HG03095 (cell line): ENCODE measurements at regions not wholly inside any gene's neighbourhood (a gene's known extent, or its start where the extent isn't known, plus 50 kb on each side); places are given as distances from the start of the nearest gene placed in this dataset.
A peak's percentile ranks its signal among the peaks of the same experiment; 100 is the strongest.
"Not testable (repeated sequence)": the region's sequence is repeated elsewhere in the genome, so short reads cannot be mapped to it uniquely, and the experiment has no call there.

Source experiments
- ATAC-seq: cut with Tn5 transposase; IDR thresholded peaks from one replicate; pipeline ENCODE4 v1.9.1; 2021; ENCODE audit warnings: moderate library complexity; ENCODE audit not compliant: unreplicated experiment

GRCh38 chr14:65153101-65153500 is 50.8 kb upstream of the MAX start:
- ATAC-seq, result no peak

DNA sequence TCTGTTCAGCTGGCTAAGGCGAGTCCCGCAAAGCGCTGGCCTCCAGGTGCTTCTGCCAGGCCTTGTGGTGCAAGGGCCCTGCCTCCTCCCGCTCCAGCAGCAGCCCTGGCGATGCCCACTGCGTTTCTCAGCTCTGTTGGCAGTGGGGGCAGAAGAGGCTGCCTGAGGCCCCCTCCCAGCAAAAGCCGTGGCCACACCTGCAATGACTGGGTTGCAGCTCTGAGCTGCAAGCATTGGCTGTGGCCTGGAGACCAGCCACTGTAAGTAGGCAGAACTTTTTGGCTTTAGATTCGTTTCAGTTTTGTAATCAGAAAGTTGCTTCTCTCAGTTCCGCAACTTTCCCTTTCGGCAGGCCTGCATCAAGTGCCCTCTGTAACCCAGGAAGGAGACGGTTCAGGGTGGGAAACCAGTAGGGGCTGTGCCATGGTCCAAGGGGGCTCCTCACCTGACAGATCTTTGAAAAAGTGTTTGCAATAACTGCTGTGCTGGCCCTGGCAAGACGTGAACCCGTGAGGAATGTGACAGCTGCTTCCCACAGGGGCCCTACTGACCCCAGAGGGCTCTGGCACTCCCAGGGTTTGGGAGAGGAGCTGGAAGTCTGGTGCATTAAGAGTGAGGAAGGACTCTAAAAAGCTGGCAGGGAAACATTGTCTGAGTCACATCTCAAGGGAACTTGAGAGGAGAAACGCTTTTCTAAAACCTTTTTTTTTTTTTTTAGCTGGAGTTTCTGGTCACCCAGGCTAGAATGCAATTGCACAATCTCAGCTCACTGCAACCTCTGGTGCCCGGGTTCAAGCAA is 54.5 kb upstream of the MAX start:
- ATAC-seq, result peak; percentile 60

DNA sequence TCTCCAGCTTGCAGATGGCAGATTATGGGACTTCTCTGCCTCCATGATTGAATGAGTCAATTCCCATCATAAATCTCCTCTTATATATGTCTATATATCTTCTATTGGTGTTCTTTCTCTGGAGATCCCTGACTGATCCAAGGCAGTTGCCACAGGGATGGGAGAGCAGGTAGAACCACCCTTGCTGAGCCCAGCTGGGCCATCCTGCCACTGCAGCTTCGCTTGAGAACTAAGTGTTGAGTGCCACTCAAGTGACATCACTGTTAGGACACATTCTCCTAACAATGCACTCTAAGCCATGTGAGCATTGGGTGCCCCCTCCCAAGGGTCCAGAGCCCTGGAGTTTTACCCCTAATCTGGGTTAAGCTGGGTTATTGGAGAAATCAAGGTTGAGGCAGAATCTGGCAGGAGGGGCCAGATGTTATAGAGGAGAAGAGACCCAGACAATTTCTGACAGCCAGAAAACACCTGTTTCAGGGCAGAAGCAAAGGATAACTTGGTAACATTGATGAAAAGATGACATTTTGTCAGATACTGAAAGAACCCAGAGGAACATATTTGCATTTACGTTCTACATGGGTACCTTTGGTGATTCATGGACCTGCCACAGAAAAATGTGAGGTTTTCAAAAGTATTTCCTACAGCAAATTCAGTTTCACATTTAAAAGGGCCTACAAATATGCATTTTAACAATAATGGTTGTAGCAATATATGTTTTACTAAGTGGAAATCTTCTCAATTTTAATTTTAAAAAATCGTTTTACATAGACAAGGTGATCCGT is 57.2 kb upstream of the MAX start:
- ATAC-seq, result peak; percentile 65

GRCh38 chr14:65160091-65160490 is 57.8 kb upstream of the MAX start:
- no peak for ATAC-seq

- no peak for ATAC-seq
Observed at GRCh38 chr14:65162031-65162430, 59.7 kb upstream of the MAX start.

DNA sequence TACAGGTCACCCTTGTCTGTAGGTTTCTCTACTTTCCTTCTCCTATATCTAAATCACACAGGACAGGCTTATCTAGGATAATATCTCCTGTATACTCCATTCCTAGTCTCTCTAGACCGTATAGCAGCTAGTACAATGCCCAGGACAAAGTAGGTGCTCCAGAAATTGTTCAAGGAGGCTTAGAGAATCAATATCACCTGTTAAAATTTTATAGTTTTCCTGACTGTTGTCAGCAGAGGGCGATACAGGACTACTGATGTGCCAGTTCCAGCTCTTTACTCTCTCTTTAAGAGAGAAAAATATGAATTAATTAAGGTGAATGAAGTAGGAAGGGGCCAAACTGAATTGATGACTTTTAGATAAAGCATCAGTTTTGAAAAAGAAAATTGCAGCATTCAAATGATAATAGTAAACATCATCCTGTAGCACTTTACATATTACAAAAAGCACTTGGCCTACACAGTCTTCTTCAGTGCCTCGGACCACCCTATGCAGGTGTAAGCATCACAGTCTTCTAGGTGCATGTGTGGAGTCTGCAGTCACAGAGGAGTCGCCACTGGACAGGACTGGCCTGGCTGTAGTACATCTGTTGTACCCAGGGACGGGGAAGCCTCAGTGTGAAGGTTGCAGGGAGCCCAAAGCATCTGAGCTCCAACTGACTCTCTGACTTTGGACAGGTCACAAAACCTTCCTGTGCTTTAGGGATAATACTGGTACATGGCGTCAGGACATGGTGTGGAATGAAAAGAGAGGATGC is 61.9 kb upstream of the MAX start:
- no peak for ATAC-seq

DNA sequence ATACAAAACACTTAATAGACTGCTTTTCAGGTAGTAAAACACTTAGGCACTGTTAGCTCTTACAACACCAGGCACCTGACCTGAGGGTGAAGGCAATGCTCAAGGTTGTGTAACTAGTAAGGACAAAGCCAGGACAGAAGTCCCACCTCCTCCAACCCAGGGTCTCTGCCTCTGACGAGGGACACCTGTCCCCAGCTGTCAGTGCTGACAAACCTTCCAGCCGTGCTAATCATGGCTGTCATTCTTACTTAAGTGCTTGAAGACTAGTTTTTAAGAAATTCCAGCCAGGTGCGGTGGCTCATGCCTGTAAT is 62.5 kb upstream of the MAX start:
- no peak for ATAC-seq

DNA sequence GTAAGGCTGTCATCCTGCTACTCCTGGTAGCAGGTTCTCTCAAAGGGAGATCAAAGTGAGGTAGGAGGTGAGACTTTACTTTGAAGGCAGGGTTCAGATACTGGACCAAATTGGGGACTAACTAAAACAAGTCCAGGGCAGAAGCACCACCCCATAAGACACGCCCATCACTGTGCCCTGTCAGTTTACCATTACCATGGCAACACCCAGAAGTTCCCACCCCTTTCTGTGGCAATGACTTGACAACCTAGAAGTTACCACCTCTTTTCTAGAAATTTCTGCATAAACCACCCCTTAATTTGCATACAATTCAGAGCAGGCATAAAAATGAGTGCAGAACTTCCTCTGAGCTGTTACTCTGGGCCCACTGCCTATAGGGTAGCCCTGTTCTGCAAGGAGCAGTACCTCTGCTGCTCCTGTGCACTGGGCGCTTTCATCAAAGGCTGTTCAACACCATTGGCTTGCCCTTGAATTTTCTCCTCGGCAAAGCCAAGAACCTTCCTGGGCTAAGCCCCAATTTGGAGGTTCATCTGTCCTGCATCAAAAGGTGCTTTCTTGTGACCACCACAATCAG is 64.8 kb upstream of the MAX start:
- ATAC-seq, result no peak

DNA sequence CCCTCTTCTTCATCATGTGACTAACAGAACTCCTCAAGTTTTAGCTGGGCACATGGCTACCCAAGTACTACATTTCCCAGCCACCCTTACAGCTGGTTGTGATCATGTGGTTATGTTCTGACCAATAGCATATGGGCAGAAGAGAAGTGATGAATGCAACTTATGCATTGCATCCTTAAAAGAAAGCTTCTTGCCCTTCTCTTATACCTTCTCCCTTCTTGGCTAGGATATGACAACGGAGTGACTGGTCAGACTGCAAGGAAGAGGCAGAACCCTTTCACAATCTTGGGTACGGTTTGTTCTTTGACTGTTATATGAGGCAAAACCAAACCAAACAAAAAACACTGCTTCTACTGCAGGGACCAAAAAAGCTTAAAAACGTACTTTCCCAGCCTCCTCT is 66.5 kb upstream of the MAX start:
- ATAC-seq, result no peak

- ATAC-seq, result peak; percentile 79
Observed at GRCh38 chr14:65169351-65169750, 67.0 kb upstream of the MAX start.

DNA sequence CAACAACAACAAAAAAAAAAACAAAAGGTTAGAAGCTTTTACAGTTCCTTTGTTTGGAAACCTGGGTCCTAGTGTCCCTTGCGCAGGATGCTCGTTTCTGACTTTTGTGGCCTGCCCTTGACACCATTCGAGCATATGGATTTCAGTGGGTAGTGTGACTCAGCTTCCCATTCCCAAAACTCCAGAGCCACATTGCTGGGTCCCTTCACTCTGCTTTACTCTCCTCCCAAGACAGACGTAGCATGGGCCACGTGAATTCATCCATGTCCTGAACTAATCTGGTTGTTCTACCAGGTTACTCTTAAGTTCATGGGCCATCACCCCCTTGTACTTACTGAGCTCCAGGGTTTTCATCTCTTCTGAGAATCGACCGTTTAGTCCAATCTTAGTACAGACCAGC is 68.0 kb upstream of the MAX start:
- ATAC-seq, result no peak

DNA sequence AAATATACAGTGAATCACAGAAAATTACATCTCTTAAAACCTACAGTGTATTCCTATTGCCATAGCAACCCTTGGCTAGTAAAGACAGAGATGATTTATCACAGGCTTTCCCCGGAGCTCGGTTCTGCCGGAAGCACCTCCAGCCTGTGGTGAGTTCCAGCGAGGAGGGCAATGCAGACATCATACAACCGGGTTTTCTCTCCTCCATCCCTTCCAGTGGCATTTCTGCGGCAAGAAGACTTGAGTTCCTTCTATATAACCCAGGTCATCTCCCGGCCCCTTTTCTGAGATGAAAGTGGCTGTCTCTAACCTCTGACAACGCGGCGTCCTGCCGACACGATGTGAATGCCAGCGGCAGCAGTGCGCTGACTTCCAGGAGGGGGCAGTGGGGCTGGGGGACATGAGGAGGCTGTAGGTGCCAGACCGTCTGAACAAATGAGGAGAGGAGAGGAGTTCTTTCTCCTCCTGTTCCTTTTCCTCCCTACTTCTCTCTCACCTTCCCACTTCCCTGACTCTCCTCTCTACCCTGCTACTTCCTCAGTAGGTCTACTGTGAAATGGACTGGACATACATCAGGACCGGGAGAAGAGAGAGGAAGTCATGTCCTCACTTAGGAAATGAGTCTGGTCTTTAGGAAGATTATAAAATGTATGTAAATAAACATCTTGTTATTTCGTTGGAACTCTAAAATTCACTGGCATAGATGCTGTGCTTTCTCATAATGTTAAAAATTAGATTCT is 68.6 kb upstream of the MAX start:
- no peak for ATAC-seq

DNA sequence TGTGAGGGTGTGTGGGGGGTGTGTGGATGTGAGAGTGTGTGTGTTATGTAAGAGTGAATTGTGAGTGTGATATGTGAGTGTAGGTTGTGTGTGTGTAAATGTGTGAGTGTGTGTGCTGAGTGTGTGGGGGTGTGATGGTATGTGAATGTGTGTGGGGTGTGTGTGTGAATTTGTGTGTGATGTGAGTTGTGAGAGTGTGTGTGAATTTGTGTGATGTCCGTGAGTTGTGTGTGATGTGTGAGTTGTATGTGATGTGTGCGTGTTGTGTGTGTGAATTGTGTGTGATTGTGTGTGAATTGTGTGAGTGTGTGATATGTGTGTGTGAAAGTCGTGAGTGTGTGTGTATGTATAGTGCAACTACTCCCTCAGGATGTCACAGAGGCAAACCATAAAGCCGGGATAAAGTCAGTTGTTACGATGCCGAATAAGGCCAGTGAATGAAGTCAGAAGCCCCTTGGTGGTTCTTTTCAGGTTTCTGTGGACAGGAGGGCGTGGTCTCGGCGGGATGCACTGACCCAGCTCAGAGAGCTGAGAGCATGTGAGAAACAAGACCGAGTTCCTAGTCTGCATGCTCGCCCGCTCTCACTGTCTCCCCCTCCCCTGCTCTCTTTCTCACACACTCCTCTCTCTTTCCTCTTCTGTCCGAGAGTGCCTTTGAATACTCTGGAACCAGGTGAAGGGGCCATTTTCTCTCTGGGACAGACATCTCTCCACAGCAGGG is 71.8 kb upstream of the MAX start:
- ATAC-seq, result no peak

DNA sequence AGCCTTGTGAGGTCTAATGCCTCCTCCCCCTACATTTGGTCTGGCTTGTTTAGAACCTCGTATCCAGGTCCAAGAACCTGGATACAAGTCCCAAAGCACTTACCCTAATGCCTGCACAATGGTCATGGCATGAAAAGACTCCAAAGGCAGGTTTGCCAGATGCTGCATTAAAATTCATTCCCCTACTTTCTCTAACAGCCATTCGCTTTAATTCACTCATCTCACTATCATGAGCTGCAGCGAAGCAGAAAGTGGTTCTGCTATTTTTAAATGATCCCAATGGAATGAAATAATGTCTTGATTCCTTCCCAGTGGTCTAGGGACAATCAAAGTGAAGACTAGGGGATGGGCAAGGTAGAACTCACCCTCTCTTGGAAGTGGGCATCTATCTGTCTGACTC is 72.5 kb upstream of the MAX start:
- no peak for ATAC-seq

GRCh38 chr14:65177551-65177950 is 75.2 kb upstream of the MAX start:
- ATAC-seq, result no peak

DNA sequence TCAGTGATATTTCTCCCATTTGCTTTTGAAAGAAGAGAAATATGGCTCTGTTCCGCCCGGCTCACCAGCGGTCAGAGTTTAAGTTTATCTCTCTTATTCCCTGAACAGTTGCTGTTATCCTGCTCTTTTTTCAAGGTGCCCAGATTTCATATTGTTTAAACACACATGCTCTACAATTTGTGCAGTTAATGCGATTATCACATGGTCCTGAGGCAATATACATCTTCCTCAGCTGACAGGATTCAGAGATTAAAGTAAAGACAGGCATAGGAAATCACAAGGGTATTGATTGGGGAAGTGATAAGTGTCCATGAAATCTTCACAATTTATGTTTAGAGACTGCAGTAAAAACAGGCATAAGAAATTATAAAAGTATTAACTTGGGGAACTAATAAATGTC is 76.9 kb upstream of the MAX start:
- ATAC-seq, result not testable (repeated sequence)

- ATAC-seq, result peak; percentile 81
Observed at GRCh38 chr14:65179918-65180724, 77.8 kb upstream of the MAX start.

- peak; percentile 9 for ATAC-seq
Observed at GRCh38 chr14:65180725-65181025, 78.4 kb upstream of the MAX start.

GRCh38 chr14:65184032-65184764 is 81.9 kb upstream of the MAX start:
- ATAC-seq, result no peak
